ENCODE measurements at regions not wholly inside any gene's neighbourhood (a gene's known extent, or its start where the extent isn't known, plus 50 kb on each side); places are given as distances from the start of the nearest gene placed in this dataset.

DNA sequence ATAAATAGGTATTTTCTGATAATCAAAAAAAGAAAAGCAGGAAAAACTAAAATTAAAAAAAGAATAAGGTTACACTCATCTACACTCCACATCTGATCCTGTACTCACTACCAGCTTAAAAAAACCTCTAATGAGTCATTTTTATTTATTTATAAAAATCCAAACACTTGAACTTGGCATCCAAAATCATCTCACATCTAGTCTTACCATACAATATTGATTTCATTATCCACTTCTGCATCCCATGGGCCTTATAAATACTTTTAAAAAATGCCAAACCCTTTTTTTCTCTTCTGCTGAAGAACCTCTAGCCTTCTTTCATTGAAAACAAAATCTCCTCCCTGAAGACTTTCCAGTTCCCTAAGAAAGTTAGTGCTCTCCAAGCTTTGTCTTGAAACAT, 109.7 kb downstream of the TMTC3 start:
- Histone ChIP-seq H3K9me3 (no peaks in the 10 kb centered on the region), H3K36me3 (no peaks in the 10 kb centered on the region), H3K27ac (no peak overlapping the region), H3K4me1 (no peaks in the 10 kb centered on the region), H3K4me3 (no peak overlapping the region), H3K27me3 (no peaks in the 10 kb centered on the region)
- intact Hi-C loops (cut with DNase I) = no loop called here
- ATAC-seq (no peak), DNase-seq (no peak)
- TF ChIP-seq POLR2A (IDR thresholded peaks at IDR 0.05) = no peak
- TF ChIP-seq, protein P1, sequence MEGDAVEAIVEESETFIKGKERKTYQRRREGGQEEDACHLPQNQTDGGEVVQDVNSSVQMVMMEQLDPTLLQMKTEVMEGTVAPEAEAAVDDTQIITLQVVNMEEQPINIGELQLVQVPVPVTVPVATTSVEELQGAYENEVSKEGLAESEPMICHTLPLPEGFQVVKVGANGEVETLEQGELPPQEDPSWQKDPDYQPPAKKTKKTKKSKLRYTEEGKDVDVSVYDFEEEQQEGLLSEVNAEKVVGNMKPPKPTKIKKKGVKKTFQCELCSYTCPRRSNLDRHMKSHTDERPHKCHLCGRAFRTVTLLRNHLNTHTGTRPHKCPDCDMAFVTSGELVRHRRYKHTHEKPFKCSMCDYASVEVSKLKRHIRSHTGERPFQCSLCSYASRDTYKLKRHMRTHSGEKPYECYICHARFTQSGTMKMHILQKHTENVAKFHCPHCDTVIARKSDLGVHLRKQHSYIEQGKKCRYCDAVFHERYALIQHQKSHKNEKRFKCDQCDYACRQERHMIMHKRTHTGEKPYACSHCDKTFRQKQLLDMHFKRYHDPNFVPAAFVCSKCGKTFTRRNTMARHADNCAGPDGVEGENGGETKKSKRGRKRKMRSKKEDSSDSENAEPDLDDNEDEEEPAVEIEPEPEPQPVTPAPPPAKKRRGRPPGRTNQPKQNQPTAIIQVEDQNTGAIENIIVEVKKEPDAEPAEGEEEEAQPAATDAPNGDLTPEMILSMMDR (IDR thresholded peaks at IDR 0.05) = no peak

DNA sequence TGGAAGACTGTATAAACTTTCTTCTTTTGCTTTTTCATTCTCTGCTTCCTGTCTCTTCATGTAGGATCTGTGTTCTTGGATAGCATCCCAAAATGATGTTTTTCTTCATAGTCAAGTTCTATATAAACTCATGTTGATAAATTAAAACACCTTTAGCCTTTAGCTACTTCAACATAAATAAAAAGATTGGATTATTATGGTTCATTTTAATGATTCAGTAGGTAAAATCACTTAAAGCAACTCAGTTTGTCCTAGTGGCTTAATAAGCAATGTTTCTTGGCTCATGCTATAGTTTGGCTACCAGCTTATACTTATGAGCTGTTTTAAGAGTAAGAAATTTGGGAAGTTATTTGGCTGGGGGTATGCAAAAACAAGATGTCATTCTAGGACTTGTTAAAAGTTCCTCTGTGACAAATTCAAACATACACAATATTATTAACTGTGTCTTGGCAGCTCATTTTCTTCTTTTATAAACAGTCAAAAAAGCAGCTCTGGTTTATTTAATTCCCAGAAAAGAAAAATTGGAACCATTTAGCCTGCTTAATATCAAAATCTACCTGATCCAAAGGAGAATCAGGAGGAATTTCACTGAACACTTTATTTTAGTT, 111.4 kb downstream of the TMTC3 start:
- DNase-seq (no peak), ATAC-seq (no peak)
- no peaks in the 10 kb centered on the region for H3K4me1 ChIP-seq
- H3K36me3 ChIP-seq = no peaks in the 10 kb centered on the region
- H3K4me3 ChIP-seq = no peak overlapping the region
- intact Hi-C loops (cut with DNase I) = no loop called here
- no peak overlapping the region for H3K27ac ChIP-seq
- TF ChIP-seq, protein P1 (IDR thresholded peaks at IDR 0.05) = no peak
- no peak for TF ChIP-seq POLR2A (IDR thresholded peaks at IDR 0.05)
- no peaks in the 10 kb centered on the region for H3K27me3 ChIP-seq
- no peaks in the 10 kb centered on the region for H3K9me3 ChIP-seq

DNA sequence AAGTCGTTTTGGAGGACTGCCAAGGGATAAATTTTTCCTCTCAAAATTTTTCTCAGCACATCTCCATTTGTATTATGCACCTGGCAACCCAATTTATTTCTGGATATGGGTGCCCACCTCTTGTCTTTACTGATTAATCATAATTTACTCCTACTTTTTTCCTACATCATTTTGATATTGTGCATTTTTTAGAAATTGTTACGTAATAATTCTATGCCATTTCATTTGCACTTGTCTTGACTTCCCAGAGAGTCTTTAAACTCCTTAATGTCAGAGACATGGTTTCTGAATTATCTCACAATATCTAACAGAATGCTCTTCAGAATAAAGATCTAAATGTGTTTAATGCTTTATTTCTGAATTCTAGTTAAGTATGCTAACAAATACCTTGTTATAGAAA, 113.1 kb downstream of the TMTC3 start:
- no peaks in the 10 kb centered on the region for H3K4me1 ChIP-seq
- DNase-seq (no peak), ATAC-seq (no peak)
- no peak overlapping the region for H3K4me3 ChIP-seq
- WGBS (ENCODE audit: insufficient coverage, low coverage, low lambda C conversion rate, missing lambda C conversion rate) = 49% methylated on average over 2 of the region's 2 CpGs
- no peak for TF ChIP-seq POLR2A (IDR thresholded peaks at IDR 0.05)
- TF ChIP-seq, protein P1 (IDR thresholded peaks at IDR 0.05) = no peak
- H3K27ac ChIP-seq = no peak overlapping the region
- no peaks in the 10 kb centered on the region for H3K27me3 ChIP-seq
- intact Hi-C loops (cut with DNase I) = no loop called here
- no peaks in the 10 kb centered on the region for H3K36me3 ChIP-seq
- H3K9me3 ChIP-seq = no peaks in the 10 kb centered on the region

DNA sequence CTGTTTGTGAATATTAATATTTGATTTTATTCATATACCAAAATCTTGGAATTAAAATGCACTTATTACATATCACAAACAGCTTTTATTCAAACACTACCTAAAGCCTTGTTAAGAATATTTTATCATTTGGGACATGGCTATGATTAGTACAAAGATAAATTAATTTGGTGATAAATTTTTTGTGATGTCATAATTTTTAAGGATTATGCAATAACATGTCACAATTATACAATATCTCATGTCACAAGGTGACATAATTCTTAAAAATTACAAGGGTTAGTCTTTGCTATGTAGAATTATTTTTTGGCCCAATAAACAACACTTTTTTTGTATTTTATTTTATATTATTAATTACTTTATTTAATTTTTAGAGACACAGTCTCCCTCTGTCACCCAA, 113.7 kb downstream of the TMTC3 start:
- TF ChIP-seq POLR2A (IDR thresholded peaks at IDR 0.05) = no peak
- TF ChIP-seq, protein P1 (IDR thresholded peaks at IDR 0.05) = no peak
- intact Hi-C loops (cut with DNase I) = no loop called here
- no peaks in the 10 kb centered on the region for H3K4me1 ChIP-seq
- H3K9me3 ChIP-seq = no peaks in the 10 kb centered on the region
- no peak overlapping the region for H3K4me3 ChIP-seq
- ATAC-seq (no peak), DNase-seq (no peak)
- H3K27me3 ChIP-seq = no peaks in the 10 kb centered on the region
- no peak overlapping the region for H3K27ac ChIP-seq
- no peaks in the 10 kb centered on the region for H3K36me3 ChIP-seq

DNA sequence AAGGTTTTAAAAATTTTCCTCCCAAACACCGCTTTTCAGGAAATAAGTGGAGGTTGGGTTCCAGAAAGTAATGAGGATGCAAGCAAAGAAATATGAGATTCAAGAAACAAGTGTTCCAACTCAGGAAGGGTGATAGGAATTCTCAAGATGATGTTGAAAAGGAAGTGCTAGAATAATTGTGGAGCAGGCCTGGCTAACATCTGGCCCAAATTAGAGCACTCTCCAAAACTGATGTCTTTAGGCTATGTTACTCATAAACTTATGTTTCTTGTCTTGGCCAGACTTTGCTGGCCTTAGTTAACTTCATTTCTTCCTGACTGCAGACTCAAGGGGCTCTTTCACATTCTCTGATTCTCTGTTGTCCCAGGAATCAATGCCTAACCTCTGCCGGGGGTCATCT, 116.3 kb downstream of the TMTC3 start:
- H3K27ac ChIP-seq = no peak overlapping the region
- H3K36me3 ChIP-seq = no peaks in the 10 kb centered on the region
- WGBS (ENCODE audit: insufficient coverage, low coverage, low lambda C conversion rate, missing lambda C conversion rate) = 82% methylated on average over 2 of the region's 2 CpGs
- no peak overlapping the region for H3K4me3 ChIP-seq
- TF ChIP-seq, protein P1 (IDR thresholded peaks at IDR 0.05) = no peak
- TF ChIP-seq POLR2A (IDR thresholded peaks at IDR 0.05) = no peak
- no peaks in the 10 kb centered on the region for H3K9me3 ChIP-seq
- H3K27me3 ChIP-seq = no peaks in the 10 kb centered on the region
- no peaks in the 10 kb centered on the region for H3K4me1 ChIP-seq
- ATAC-seq (no peak), DNase-seq (no peak)
- intact Hi-C loops (cut with DNase I) = no loop called here
